Activated CD4-positive, alpha-beta memory T cell treated with anti-CD3 and anti-CD28 coated beads for 36 hours (primary cell): ENCODE measurements at regions not wholly inside any gene's neighbourhood (a gene's known extent, or its start where the extent isn't known, plus 50 kb on each side); places are given as distances from the start of the nearest gene placed in this dataset.
A peak's percentile ranks its signal among the peaks of the same experiment; 100 is the strongest.

Experiments used
- CTCF ChIA-PET: fragments of 350-600 bp; sonication (Branson Sonifier 250); formaldehyde crosslinking; loops from one replicate; lab custom pipeline; 2021; ENCODE audit warnings: antibody characterized with exemption, inconsistent platforms; lab: Charles Lee
- POLR2A ChIA-PET: fragments of 350-600 bp; sonication (Branson Sonifier 250); formaldehyde crosslinking; loops from one replicate; lab custom pipeline; 2021; ENCODE audit warnings: antibody characterized with exemption; lab: Charles Lee
- DNase-seq: peaks from one replicate; pipeline ENCODE4 v3.0.0-alpha.2; 2020
- H3K27ac Mint-ChIP-seq: one replicate; pipeline ENCODE4 v1.8.0; 2021; ENCODE audit warnings: mixed read lengths
- H3K27me3 Mint-ChIP-seq: one replicate; pipeline ENCODE4 v1.8.0; 2021; ENCODE audit warnings: mixed read lengths
- H3K36me3 Mint-ChIP-seq: one replicate; pipeline ENCODE4 v1.8.0; 2021; ENCODE audit warnings: mixed read lengths
- H3K4me1 Mint-ChIP-seq: one replicate; pipeline ENCODE4 v1.8.0; 2021; ENCODE audit warnings: low read depth, mixed read lengths
- H3K4me3 Mint-ChIP-seq: one replicate; pipeline ENCODE4 v1.8.0; 2021; ENCODE audit warnings: mild to moderate bottlenecking, mixed read lengths
- H3K9me3 Mint-ChIP-seq: one replicate; pipeline ENCODE4 v1.8.0; 2021; ENCODE audit warnings: mixed read lengths
- intact Hi-C: fragments of 100-400 bp; cut with micrococcal nuclease; formaldehyde crosslinking; loops from one replicate; pipeline ENCODE4 v1.15.1; 2023

DNA sequence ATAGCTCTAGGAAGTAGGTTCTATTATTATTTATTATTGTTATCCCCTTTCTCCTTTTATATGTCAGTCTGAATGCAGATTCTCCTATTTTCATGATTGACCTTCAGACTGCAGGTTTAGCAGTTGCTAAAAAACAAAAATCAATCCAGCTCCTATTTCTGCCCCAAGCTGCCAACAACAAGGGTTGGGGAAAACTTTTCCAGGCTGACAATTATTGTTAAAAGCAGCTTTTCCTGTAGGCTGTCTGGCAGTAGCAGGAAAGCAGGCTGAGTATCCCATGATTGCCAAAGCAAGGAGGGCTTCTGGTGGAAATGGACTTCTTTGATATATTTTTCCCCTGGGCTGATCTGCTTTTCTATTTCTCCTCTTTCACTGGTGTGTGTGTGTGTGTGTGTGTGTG is 78.0 kb upstream of the CTLA4 start:
- ChIA-PET POLR2A (no interaction called here), CTCF (interaction anchor here (1.1 kb wide), 1 partner anchor 26 kb away, joined by 3 read pairs; no protein-coding TSS in a partner anchor)
- H3K27me3 Mint-ChIP-seq, result no peaks in the 10 kb centered on the region
- no peak overlapping the region for H3K27ac Mint-ChIP-seq
- H3K4me3 Mint-ChIP-seq, result no peak overlapping the region
- intact Hi-C loops, result no loop called here
- no peak for DNase-seq
- H3K4me1 Mint-ChIP-seq, result peaks cover 5% of the 10 kb centered on the region
- H3K36me3 Mint-ChIP-seq, result no peaks in the 10 kb centered on the region
- H3K9me3 Mint-ChIP-seq, result no peaks in the 10 kb centered on the region

DNA sequence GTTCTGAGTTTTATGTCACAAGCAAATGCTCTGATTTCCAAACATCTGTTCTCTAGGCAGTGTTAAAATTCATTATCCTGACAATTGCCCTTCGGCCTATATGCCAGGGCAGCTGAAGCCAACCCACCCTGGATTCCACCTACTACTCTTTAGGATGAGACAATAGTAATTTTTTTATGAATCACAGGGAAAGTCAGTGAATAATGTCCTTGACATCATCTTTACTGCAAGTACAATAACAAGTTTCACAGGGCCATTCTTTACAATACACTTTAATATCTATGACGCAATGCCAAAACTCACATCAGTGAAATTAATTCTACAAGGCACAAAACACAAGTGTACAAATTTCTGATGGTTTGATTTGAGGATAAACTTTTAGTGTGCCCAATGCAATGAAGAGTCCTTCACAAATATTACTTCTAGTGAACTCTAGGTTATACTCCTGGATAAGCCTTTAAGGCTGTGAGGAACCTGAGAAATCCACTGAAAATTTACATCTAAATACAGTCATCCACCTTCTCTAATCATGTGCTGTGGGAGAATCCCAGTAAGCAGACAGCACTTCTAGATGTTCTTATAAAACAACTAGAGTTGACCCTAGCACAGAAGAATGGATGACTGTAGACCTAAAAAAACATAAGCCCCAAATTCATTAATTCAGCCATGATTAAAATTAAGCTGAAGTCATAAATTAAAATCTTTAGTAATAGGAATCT is 77.3 kb upstream of the CTLA4 start:
- CTCF ChIA-PET, result interaction anchor here (1.1 kb wide), 1 partner anchor 25 kb away, joined by 3 read pairs; no protein-coding TSS in a partner anchor
- POLR2A ChIA-PET, result no interaction called here
- intact Hi-C loops, result no loop called here
- H3K27ac Mint-ChIP-seq, result no peak overlapping the region
- H3K4me1 Mint-ChIP-seq, result peaks cover 4% of the 10 kb centered on the region
- H3K36me3 Mint-ChIP-seq, result no peaks in the 10 kb centered on the region
- no peaks in the 10 kb centered on the region for H3K9me3 Mint-ChIP-seq
- DNase-seq, result no peak
- no peak overlapping the region for H3K4me3 Mint-ChIP-seq
- H3K27me3 Mint-ChIP-seq, result no peaks in the 10 kb centered on the region

DNA sequence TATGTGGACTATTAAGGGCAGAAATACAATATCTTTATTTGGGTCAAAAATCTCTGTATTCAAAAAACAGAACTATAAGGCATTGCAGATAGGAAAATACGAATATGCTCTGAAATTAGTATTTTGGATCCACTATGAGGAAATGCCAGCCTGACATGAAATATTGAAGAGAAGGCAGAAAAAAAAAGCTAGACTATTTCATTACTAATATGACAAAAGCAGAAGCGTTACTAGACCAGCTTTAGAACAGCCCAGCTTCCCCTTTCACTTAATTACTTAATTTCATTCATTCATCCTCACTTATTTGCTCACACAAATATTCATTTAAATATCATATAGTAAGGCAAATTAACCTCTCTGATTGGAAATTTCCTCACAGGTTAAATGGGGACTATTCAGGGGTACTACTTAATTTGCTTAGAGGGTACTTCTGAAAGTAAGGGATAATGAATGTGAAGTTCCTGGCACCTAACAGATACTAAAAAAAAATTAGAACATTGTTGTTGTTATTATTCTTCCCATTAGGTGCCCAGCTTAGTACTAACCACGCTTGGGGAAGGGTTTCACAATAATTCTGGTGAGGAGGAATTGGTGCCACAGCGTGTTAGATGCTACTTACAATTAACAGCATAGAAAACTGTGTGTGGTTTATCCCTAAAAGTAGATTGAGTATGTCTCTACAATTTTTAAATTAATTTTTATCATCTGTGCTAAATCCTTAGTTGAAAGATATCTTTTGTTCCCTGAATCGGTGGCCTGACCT is 71.1 kb upstream of the CTLA4 start:
- Mint-ChIP-seq H3K4me3 (no peak overlapping the region), H3K9me3 (peaks cover 8% of the 10 kb centered on the region), H3K27ac (no peak overlapping the region), H3K27me3 (no peaks in the 10 kb centered on the region), H3K4me1 (peaks cover 33% of the 10 kb centered on the region), H3K36me3 (peaks cover 6% of the 10 kb centered on the region)
- DNase-seq, result no peak
- POLR2A ChIA-PET, result no interaction called here
- CTCF ChIA-PET, result interaction anchor here (0.9 to 2.0 kb wide), 4 partner anchors 10 to 75 kb away, joined by 3 to 5 read pairs (median 3); no protein-coding TSS in a partner anchor
- intact Hi-C loops, result no loop called here

DNA sequence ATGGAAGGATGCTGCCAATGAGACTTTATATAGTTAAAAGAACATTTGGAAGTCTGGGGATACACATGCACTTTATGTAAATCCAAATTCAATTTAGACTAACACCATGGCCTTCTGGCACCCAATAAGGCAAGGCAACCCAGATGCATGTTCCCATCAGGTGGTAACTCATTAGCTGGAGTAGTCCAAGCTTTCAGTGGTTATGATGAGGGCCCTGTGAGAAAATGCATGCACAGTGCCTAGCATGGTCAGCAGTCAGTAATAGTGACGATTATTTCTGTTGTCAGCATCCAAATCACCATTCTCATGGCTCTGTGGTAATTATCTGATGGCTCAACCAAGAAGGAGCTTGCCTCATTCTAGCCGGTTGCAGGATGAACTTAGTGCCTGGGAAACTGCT is 70.3 kb upstream of the CTLA4 start:
- Mint-ChIP-seq H3K27ac (no peak overlapping the region), H3K36me3 (peaks cover 8% of the 10 kb centered on the region), H3K9me3 (peaks cover 10% of the 10 kb centered on the region), H3K27me3 (no peaks in the 10 kb centered on the region), H3K4me3 (no peak overlapping the region), H3K4me1 (peaks cover 38% of the 10 kb centered on the region)
- DNase-seq, result no peak
- POLR2A ChIA-PET, result interaction anchor here (0.5 kb wide), 1 partner anchor 58 kb away, joined by 3 read pairs; no protein-coding TSS in a partner anchor
- CTCF ChIA-PET, result interaction anchor here (0.9 to 2.0 kb wide), 4 partner anchors 11 to 76 kb away, joined by 3 to 5 read pairs (median 3); no protein-coding TSS in a partner anchor
- intact Hi-C loops, result no loop called here

DNA sequence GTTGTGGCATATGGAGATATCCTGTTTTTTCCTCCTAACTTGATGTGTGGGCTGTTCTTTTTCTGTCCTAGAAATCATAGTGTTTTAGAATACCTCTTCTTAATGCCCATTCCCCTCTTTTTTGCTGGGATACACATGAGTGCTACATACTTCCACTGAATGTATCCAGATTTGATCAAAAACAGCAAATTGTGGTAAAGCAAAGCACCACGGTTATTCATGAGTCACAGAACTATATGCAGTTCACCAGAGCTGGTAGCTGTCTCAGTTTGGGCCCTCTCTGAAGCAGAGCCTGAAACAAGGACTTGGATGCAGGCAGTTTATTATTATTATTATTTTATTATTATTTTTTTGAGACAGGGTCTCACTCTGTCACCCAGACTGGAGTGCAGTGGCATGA is 69.9 kb upstream of the CTLA4 start:
- intact Hi-C loops, result no loop called here
- CTCF ChIA-PET, result interaction anchor here (1.1 to 2.0 kb wide), 3 partner anchors 14 to 77 kb away, joined by 3 to 5 read pairs (median 3); no protein-coding TSS in a partner anchor
- H3K36me3 Mint-ChIP-seq, result peaks cover 8% of the 10 kb centered on the region
- H3K27me3 Mint-ChIP-seq, result no peaks in the 10 kb centered on the region
- no peak for DNase-seq
- H3K27ac Mint-ChIP-seq, result no peak overlapping the region
- H3K4me1 Mint-ChIP-seq, result peaks cover 42% of the 10 kb centered on the region
- H3K4me3 Mint-ChIP-seq, result no peak overlapping the region
- POLR2A ChIA-PET, result interaction anchor here (0.5 kb wide), 1 partner anchor 58 kb away, joined by 3 read pairs; no protein-coding TSS in a partner anchor
- H3K9me3 Mint-ChIP-seq, result peaks cover 10% of the 10 kb centered on the region

DNA sequence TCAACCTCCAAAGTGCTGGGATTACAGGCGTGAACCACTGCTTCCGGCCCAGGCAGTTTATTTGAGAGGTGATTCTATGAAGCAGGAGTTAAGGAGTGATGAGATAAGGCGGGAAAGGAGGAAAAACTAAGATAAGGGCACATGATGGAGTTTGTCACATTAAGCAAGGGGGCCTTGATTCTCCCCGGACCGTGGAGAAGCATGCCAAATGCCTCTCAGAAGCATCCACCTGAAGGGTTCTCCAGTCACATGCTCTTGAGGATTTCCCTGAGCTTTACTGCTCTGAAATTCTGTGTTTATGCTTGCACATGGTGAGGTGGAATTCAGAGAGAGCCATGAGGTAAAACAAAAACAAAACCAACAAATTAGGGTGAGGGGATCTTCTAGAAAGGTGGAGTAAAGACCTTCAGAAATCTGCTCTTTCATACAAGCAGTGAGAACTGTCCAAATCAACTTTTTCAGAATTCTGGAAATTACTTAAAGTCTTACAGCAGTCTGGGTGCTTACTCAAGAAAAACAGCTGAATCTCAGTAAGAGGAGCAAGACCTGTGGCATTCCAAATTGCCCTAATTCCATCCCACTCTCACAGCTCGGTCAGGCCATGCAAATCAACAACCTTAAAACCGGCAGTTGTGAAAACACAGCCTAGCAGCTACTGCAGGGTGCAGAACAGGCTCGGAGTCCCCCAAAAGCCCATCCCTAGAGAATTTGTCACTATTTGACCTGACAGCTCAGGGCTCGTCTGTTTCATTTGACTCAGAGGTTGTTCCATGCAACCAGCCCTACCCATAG is 69.1 kb upstream of the CTLA4 start:
- no peak for DNase-seq
- Mint-ChIP-seq H3K4me3 (no peak overlapping the region), H3K4me1 (peaks cover 50% of the 10 kb centered on the region), H3K27ac (no peak overlapping the region), H3K9me3 (peaks cover 10% of the 10 kb centered on the region), H3K27me3 (no peaks in the 10 kb centered on the region), H3K36me3 (peaks cover 8% of the 10 kb centered on the region)
- intact Hi-C loops, result no loop called here
- ChIA-PET CTCF (interaction anchor here (1.1 to 1.4 kb wide), 2 partner anchors 15 to 77 kb away, joined by 3 read pairs; no protein-coding TSS in a partner anchor), POLR2A (interaction anchor here (0.5 to 1.5 kb wide), 3 partner anchors 69 to 909 kb away, joined by 3 read pairs; no protein-coding TSS in a partner anchor)

DNA sequence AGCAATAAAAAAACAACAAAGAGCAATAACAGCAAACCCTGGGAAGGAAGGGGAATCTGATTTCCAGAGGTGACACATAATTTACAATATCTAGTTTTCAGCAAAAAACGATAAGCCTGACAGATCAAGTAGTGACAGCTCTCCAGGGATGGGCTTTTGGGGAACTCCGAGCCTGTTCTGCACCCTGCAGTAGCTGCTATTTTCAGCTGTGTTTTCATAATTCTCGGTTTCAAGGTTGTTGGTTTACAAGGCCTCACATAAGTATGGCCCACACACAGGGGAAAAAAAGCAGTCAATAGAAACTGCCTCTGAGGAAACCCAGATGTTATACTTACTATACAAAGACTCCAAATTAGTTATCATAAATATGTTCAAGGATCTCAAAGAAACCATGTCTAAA is 67.7 kb upstream of the CTLA4 start:
- Mint-ChIP-seq H3K4me3 (no peak overlapping the region), H3K27ac (peak overlapping the region; percentile 19), H3K36me3 (peaks cover 8% of the 10 kb centered on the region), H3K9me3 (peaks cover 13% of the 10 kb centered on the region), H3K4me1 (peaks cover 63% of the 10 kb centered on the region), H3K27me3 (no peaks in the 10 kb centered on the region)
- ChIA-PET CTCF (interaction anchor here (0.5 to 7.6 kb wide), 5 partner anchors 16 to 312 kb away, joined by 3 to 39 read pairs (median 4); no protein-coding TSS in a partner anchor), POLR2A (interaction anchor here (0.6 to 2.1 kb wide), 6 partner anchors 12 to 87 kb away, joined by 3 to 12 read pairs (median 3); no protein-coding TSS in a partner anchor)
- intact Hi-C loops, result no loop called here
- peak; percentile 54 for DNase-seq

DNA sequence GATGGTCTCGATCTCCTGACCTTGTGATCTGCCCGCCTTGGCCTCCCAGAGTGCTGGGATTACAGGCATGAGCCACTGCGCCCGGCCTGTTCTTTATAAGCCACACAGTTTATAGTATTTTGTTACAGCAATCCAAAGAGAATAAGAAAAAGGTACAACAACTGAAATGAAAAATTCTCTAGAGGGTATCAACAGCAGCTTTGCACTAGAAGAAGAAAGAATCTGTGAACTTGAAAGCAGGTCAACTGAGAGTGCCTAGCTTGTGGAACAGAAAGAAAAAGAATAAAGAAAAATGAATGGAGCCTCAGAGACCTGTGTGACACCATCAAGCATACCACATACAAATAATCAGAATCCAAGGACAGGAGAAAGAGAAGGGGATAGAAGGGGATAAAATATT is 66.8 kb upstream of the CTLA4 start:
- ChIA-PET CTCF (interaction anchor here (1.2 to 7.6 kb wide), 2 partner anchors 15 to 20 kb away, joined by 3 to 39 read pairs; no protein-coding TSS in a partner anchor), POLR2A (interaction anchor here (2.1 kb wide), 1 partner anchor 11 kb away, joined by 12 read pairs; no protein-coding TSS in a partner anchor)
- Mint-ChIP-seq H3K27me3 (no peaks in the 10 kb centered on the region), H3K9me3 (peaks cover 16% of the 10 kb centered on the region), H3K4me1 (peaks cover 69% of the 10 kb centered on the region), H3K36me3 (peaks cover 9% of the 10 kb centered on the region), H3K27ac (no peak overlapping the region), H3K4me3 (no peak overlapping the region)
- DNase-seq, result no peak
- intact Hi-C loops, result no loop called here

DNA sequence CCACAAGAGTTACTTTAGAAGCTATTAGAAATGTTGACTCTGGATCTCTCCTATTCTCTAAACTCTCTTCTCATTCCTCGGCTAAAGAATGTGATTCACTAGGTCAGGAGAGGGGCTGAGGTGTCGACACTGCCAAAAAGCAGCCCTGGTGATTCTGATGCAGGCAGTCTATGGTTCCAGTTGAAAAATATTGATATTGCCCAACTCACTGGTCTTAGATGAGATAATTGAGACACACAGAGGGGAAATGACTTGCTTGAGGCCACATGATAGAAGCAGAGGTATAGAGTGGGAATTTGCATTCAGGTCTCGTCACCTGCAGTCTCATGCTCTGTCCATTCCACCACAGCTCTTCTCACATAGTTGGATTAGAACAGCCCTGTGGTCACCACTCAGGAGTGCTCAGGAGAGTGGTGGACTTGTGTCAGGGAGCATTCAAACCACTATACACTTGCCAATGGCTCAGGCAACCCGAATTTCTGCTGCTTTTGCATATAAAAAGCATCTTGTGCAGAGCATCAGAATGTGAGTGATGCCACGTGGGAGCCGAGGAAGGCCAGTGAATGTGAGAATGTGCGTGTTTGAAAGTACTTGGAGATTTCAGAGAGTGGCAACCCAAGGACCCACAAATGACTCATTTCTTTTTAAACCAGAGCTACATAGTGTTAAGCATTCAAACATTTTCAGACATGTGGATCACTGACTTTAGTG is 65.1 kb upstream of the CTLA4 start:
- DNase-seq, result peak; percentile 80
- no peak overlapping the region for H3K4me3 Mint-ChIP-seq
- peaks cover 84% of the 10 kb centered on the region for H3K4me1 Mint-ChIP-seq
- intact Hi-C loops, result loop anchor here (1.0 kb wide), 4 partner anchors 9 to 61 kb away; no protein-coding TSS in a partner anchor
- POLR2A ChIA-PET, result interaction anchor here (0.8 to 3.2 kb wide), 10 partner anchors 10 to 223 kb away, joined by 3 to 18 read pairs (median 4); partner anchors contain the start of gene CD28
- CTCF ChIA-PET, result interaction anchor here (0.8 to 7.6 kb wide), 8 partner anchors 9 to 107 kb away, joined by 3 to 39 read pairs (median 4); no protein-coding TSS in a partner anchor
- H3K27me3 Mint-ChIP-seq, result no peaks in the 10 kb centered on the region
- H3K9me3 Mint-ChIP-seq, result peaks cover 22% of the 10 kb centered on the region
- peak overlapping the region; percentile 40 for H3K27ac Mint-ChIP-seq
- peaks cover 14% of the 10 kb centered on the region for H3K36me3 Mint-ChIP-seq

DNA sequence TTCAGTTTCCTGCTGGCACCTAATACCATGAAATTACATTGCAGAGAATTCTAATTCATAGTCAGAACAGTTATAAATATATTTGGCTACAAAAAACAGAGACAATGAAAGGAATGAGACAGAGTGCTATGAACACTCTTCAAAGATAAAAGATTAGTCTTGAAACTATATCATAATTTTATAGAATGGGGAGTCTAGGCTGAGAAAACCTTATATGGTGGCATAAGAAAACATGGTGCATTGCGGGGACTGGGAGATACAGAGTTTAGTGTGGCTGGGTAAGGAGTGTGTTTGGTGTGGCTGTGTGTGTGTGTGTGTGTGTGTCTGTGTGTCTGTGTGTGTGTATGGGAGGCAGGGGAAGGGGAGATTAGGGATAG is 64.5 kb upstream of the CTLA4 start:
- Mint-ChIP-seq H3K9me3 (peaks cover 22% of the 10 kb centered on the region), H3K4me3 (no peak overlapping the region), H3K36me3 (peaks cover 14% of the 10 kb centered on the region), H3K27ac (peak overlapping the region; percentile 40), H3K4me1 (peaks cover 85% of the 10 kb centered on the region), H3K27me3 (no peaks in the 10 kb centered on the region)
- CTCF ChIA-PET, result interaction anchor here (0.8 to 7.6 kb wide), 11 partner anchors 9 to 578 kb away, joined by 3 to 39 read pairs (median 3); no protein-coding TSS in a partner anchor
- DNase-seq, result no peak
- POLR2A ChIA-PET, result interaction anchor here (0.7 to 3.2 kb wide), 9 partner anchors 9 to 96 kb away, joined by 3 to 18 read pairs (median 4); partner anchors contain the start of gene CD28
- intact Hi-C loops, result no loop called here
